Ishikawa (cell line): ENCODE measurements at regions not wholly inside any gene's neighbourhood (a gene's known extent, or its start where the extent isn't known, plus 50 kb on each side); places are given as distances from the start of the nearest gene placed in this dataset.

Experiments used
- CEBPB ChIP-seq: IDR thresholded peaks from 2 replicates; pipeline ENCODE4 v1.6.1; 2012
- EGR1 ChIP-seq: IDR thresholded peaks from 2 replicates; pipeline ENCODE4 v1.6.1; 2012
- EP300 ChIP-seq: IDR thresholded peaks from 2 replicates; pipeline ENCODE4 v1.6.1; 2012; ENCODE audit warnings: borderline replicate concordance
- RAD21 ChIP-seq: IDR thresholded peaks from 2 replicates; pipeline ENCODE4 v1.6.1; 2012; ENCODE audit warnings: low read depth
- TAF1 ChIP-seq: IDR thresholded peaks from 2 replicates; pipeline ENCODE4 v1.6.1; 2012; ENCODE audit warnings: low read depth, mild to moderate bottlenecking
- TEAD4 ChIP-seq: IDR thresholded peaks from 2 replicates; pipeline ENCODE4 v1.6.1; 2012
- USF1 ChIP-seq: IDR thresholded peaks from 2 replicates; pipeline ENCODE4 v1.6.1; 2012
- YY1 ChIP-seq: IDR thresholded peaks from 2 replicates; pipeline ENCODE4 v1.6.1; 2012; ENCODE audit warnings: low read depth

DNA sequence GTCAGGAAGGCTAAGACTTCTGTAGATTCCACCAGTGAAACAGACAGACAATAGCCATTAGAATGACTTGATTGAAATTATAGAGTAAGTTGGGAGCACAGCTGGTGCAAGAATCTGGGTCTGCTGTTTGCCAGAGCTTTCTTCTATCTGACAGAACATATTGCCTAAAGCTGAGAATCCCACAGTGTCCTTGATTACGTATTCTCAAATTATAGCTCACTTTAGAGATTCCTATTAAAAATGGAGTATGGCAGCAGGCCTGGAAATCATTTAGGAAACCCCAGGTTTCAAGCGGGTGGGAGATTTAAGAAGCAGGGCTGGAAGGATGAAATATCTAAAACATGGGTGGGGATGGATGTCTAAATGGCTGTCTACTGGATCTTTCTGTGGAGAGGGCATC lies 639.7 kb upstream of the CXADR start:
- TF ChIP-seq RAD21 (no peak), TAF1 (no peak), EGR1 (no peak), EP300 (no peak), YY1 (no peak), USF1 (no peak), CEBPB (no peak), TEAD4 (no peak)
